OCI-LY3 (cell line): ENCODE measurements at regions not wholly inside any gene's neighbourhood (a gene's known extent, or its start where the extent isn't known, plus 50 kb on each side); places are given as distances from the start of the nearest gene placed in this dataset.

Source experiments
- CTCF ChIP-seq: fragments of 200-600, 300-600 bp; sonication (generic); IDR thresholded peaks from 2 replicates; pipeline ENCODE4 v1.5.1; 2014; ENCODE audit warnings: antibody characterized with exemption, low read length, low read depth
- EZH2phosphoT487 ChIP-seq: fragments of 200-600 bp; shearing (Covaris generic); IDR thresholded peaks from 2 replicates; pipeline ENCODE4 v1.6.1; 2018; ENCODE audit warnings: antibody characterized with exemption, mixed run types, low read depth

GRCh38 chr6:25181350-25181724 lies 97.8 kb upstream of the CARMIL1 start:
- TF ChIP-seq CTCF (no peak), EZH2phosphoT487 (no peak)
